Superior temporal gyrus (tissue), 1 donor: ENCODE measurements at regions not wholly inside any gene's neighbourhood (a gene's known extent, or its start where the extent isn't known, plus 50 kb on each side); places are given as distances from the start of the nearest gene placed in this dataset.

Experiments used
- DNase-seq: peaks from one replicate; pipeline ENCODE4 v3.0.0-alpha.2; 2016; ENCODE audit errors: extremely low spot score

GRCh38 chr2:12083713-12084419, 337.4 kb downstream of the LPIN1 start:
- DNase-seq = no peak

GRCh38 chr2:12087175-12087574, 340.7 kb downstream of the LPIN1 start:
- DNase-seq = no peak

GRCh38 chr2:12087671-12088380, 341.4 kb downstream of the LPIN1 start:
- no peak for DNase-seq

- no peak for DNase-seq
Measured at GRCh38 chr2:12089001-12089400, 342.6 kb downstream of the LPIN1 start.

- no peak for DNase-seq
Measured at GRCh38 chr2:12089496-12089895, 343.1 kb downstream of the LPIN1 start.

DNA sequence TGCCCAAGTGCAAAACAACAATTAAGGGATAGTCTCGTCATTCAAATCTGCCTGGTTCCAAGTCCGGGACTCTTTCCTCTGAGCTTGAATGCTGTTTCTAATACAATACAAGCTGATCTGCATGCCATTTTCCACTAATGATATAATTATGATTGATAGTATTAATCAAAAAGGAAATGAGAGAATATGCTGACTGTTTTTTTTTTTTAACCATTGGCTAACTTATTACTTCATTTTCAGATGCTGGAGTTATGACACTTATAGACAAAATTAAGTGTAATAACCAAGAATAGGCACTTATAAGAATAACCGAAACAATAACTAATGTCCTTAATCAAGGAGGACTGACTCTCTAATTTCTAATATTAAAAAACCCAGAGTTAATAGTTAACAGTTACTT, 343.6 kb downstream of the LPIN1 start:
- no peak for DNase-seq

GRCh38 chr2:12090590-12090989, 344.2 kb downstream of the LPIN1 start:
- DNase-seq = no peak

DNA sequence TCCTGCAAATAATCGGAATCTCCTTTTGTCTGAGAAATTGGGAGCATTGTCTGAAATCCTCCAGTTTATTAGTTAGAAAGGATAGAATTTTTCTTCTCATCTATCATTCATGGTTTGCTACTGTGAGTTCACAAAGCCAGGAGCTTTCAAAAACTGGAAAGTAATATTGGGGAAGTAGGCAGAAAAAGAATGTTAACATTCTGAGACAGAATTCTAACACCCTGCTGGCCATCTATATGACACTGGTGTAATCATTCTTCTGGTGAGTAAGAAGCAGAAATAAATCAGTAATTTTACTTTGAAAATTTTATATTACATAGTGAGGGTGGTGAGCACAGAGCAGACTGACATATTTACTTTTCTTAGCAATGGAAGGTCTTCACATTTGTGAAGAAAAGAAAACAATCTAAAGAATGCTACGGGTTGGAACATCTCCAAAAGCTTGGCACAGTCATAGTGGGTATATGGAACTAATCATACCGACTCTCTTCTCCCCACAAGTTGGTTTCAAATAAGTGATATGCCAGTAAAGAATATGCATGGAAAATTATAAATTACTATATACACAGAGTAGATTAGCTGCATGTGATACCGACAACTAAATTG, 344.9 kb downstream of the LPIN1 start:
- DNase-seq = no peak

GRCh38 chr2:12094134-12094533, 347.7 kb downstream of the LPIN1 start:
- DNase-seq = no peak

GRCh38 chr2:12096051-12096787, 349.8 kb downstream of the LPIN1 start:
- DNase-seq = no peak

- DNase-seq = no peak
Measured at GRCh38 chr2:12096788-12097449, 350.5 kb downstream of the LPIN1 start.

GRCh38 chr2:12097859-12098258, 351.4 kb downstream of the LPIN1 start:
- no peak for DNase-seq

DNA sequence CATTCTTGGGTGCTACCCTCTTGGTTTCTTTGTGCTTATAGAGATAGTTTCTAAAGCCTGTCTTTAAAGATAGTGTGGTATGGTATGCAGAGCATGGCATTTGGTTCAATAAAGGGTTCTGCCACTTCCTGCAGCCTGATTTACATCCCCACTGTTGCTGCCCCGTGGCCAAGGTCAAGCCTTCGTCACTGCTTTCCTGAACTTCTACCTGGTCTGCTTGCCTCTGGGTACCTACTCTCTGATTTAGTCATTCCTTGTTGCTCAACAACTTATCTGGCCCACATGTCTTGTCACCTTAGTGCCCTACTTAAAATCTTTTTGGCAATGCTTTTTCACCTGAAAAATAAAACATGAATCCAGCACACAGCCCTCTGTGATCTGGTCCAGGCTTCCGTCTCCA, 352.9 kb downstream of the LPIN1 start:
- DNase-seq = no peak

DNA sequence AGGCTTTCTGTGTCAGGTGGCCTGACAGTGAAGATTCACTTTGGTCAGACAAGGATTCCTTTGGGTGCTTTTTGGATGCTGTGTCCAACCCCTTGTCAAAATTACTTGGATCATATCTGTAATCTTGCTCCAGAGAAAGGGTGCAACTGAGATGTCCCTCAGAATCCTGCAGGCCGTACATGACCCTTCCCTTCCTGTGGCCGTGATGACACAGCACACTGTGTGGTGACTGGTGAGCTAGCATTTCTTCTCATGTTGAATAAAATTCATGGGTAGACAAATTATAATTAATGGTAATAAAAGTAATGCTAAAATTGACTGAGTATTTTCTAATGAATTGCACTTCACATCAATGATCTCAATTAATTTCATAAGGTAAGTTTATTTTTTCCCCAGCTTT, 356.2 kb downstream of the LPIN1 start:
- no peak for DNase-seq

DNA sequence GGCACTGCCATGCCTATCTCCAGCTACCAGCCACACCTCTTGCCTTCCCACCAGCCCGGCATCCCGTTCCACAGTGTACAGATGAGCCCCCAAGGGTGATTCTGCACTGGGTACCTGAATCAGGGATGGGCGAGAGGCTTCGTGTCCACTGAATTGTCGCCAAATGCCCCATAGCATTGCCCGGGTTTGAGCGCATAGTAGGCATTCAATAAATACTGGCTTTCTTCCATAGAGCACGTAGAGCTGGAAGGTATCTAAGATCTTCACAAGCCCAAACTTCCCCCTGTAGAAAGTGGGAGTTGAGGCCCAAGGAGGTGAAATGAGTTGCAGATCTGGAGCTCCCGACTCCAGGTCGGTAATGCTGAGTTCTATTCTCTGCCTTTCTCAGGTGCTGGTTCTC, 358.7 kb downstream of the LPIN1 start:
- no peak for DNase-seq

GRCh38 chr2:12106440-12107080, 360.1 kb downstream of the LPIN1 start:
- DNase-seq = no peak

- no peak for DNase-seq
Measured at GRCh38 chr2:12107321-12107720, 360.9 kb downstream of the LPIN1 start.

GRCh38 chr2:12107939-12108338, 361.5 kb downstream of the LPIN1 start:
- DNase-seq = no peak

DNA sequence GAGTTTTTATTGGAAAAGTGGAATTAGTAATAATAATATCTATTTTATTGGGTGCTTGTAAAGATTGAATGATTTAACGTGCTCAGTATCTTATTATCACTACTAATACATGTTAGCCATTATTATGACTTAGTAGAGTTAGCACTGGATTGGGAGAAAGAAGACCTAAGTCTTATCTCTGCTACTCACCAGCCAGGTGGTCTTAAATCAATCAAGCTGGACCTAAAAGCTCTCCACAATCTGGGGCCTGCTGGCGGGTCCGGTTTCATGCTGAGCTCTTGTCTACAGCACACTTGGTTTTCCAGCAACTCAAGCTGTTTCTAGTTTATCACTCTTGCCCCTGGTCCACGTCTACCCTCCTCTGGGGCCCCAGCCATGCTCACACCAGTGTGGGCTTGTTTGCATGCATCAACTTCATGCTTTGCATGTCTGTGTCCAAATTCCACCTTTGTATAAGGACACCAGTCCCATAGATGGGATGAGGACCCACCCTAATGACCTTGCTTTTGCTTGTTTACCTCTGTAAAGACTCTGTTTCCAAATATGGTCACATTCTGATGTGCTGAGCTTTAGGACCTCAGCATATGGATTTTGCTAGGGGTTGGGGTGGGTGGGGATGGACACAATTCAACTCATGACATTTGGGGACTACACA, 363.1 kb downstream of the LPIN1 start:
- DNase-seq = no peak

DNA sequence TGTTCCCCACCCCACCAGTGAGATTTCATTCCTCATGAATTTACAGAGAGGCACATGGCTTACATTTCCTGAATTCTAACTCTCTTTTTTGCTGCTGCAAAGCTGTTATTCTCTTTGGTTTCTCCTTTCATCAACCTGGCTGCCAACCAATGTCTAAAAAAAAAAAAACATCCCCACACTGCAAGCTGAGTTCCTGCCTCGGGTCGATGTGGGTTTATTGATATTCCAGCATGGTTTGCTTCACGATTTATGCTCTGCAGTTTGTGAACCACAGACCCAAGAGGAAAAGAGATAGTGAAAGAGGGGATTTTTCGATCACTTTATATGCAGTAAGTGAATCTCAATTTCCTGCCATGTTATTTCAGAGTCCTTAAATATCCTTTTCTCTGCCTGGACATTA, 363.6 kb downstream of the LPIN1 start:
- DNase-seq = peak; percentile 23

GRCh38 chr2:12110481-12110880, 364.0 kb downstream of the LPIN1 start:
- DNase-seq = no peak
